ENCODE measurements at regions not wholly inside any gene's neighbourhood (a gene's known extent, or its start where the extent isn't known, plus 50 kb on each side); places are given as distances from the start of the nearest gene placed in this dataset.

GRCh38 chr7:8378349-8379019, 54.9 kb upstream of the NXPH1 start:
- no peak for DNase-seq (ENCODE audit: insufficient read length, low spot score)
- no peak for FAIRE-seq
- no peak for TF ChIP-seq CTCF (IDR thresholded peaks at IDR 0.05; ENCODE audit: insufficient read depth, missing control alignments)

GRCh38 chr7:8379264-8379663, 54.1 kb upstream of the NXPH1 start:
- no peak for TF ChIP-seq CTCF (IDR thresholded peaks at IDR 0.05; ENCODE audit: insufficient read depth, missing control alignments)
- DNase-seq (ENCODE audit: insufficient read length, low spot score) (no peak), FAIRE-seq (no peak)

- FAIRE-seq = no peak
- TF ChIP-seq CTCF (IDR thresholded peaks at IDR 0.05; ENCODE audit: insufficient read depth, missing control alignments) = no peak
- DNase-seq (ENCODE audit: insufficient read length, low spot score) = no peak
Measured at GRCh38 chr7:8380130-8380529, 53.3 kb upstream of the NXPH1 start.

- FAIRE-seq = no peak
- DNase-seq (ENCODE audit: insufficient read length, low spot score) = no peak
- no peak for TF ChIP-seq CTCF (IDR thresholded peaks at IDR 0.05; ENCODE audit: insufficient read depth, missing control alignments)
Measured at GRCh38 chr7:8382004-8382730, 51.2 kb upstream of the NXPH1 start.
